SHP77 (cell line): ENCODE measurements at regions not wholly inside any gene's neighbourhood (a gene's known extent, or its start where the extent isn't known, plus 50 kb on each side); places are given as distances from the start of the nearest gene placed in this dataset.
"Not testable (repeated sequence)": the region's sequence is repeated elsewhere in the genome, so short reads cannot be mapped to it uniquely, and the experiment has no call there.

Experiments
- DNase-seq, 2 experiments: peaks; one replicate each; lab custom pipeline; 2025; lab: John Stamatoyannopoulos, UW

- no peak for DNase-seq
Observed at GRCh38 chr4:138892483-138893407, 122.8 kb upstream of the NOCT start.

- peak in 1 of 2 experiments; percentile 28 for DNase-seq
Observed at GRCh38 chr4:138891631-138892031, 124.0 kb upstream of the NOCT start.

GRCh38 chr4:138890891-138891570 is 124.5 kb upstream of the NOCT start:
- DNase-seq, result peak in 1 of 2 experiments; percentile 4

- DNase-seq, result no peak
Observed at GRCh38 chr4:138889216-138889615, 126.4 kb upstream of the NOCT start.

- no peak for DNase-seq
Observed at GRCh38 chr4:138887741-138888140, 127.8 kb upstream of the NOCT start.

- DNase-seq, result no peak
Observed at GRCh38 chr4:138887341-138887740, 128.2 kb upstream of the NOCT start.

GRCh38 chr4:138879757-138880156 is 135.8 kb upstream of the NOCT start:
- no peak for DNase-seq

GRCh38 chr4:138875891-138876608 is 139.5 kb upstream of the NOCT start:
- DNase-seq, result no peak

- no peak for DNase-seq
Observed at GRCh38 chr4:138871555-138871875, 144.1 kb upstream of the NOCT start.

GRCh38 chr4:138870737-138871554 is 144.6 kb upstream of the NOCT start:
- DNase-seq, result peak in 1 of 2 experiments; percentile 37

GRCh38 chr4:138869631-138870030 is 145.9 kb upstream of the NOCT start:
- DNase-seq, result no peak

- no peak for DNase-seq
Observed at GRCh38 chr4:138869165-138869564, 146.4 kb upstream of the NOCT start.

- no peak for DNase-seq
Observed at GRCh38 chr4:138868562-138868961, 147.0 kb upstream of the NOCT start.

GRCh38 chr4:138867404-138867803 is 148.2 kb upstream of the NOCT start:
- DNase-seq, result no peak

- no peak for DNase-seq
Observed at GRCh38 chr4:138866314-138866713, 149.3 kb upstream of the NOCT start.

GRCh38 chr4:138865765-138866164 is 149.8 kb upstream of the NOCT start:
- DNase-seq, result no peak

GRCh38 chr4:138864961-138865720 is 150.4 kb upstream of the NOCT start:
- DNase-seq, result no peak

GRCh38 chr4:138863160-138863559 is 152.4 kb upstream of the NOCT start:
- DNase-seq, result no peak

- DNase-seq, result no peak
Observed at GRCh38 chr4:138861135-138861534, 154.4 kb upstream of the NOCT start.

- DNase-seq, result not testable (repeated sequence)
Observed at GRCh38 chr4:138860357-138860756, 155.2 kb upstream of the NOCT start.

- no peak for DNase-seq
Observed at GRCh38 chr4:138859254-138859653, 156.3 kb upstream of the NOCT start.
